Gastrocnemius medialis (tissue), 4 donors: ENCODE measurements at regions not wholly inside any gene's neighbourhood (a gene's known extent, or its start where the extent isn't known, plus 50 kb on each side); places are given as distances from the start of the nearest gene placed in this dataset.

Experiments
- CTCF ChIP-seq, 5 experiments: fragments of 450-650 bp in 3 of 5; fragments of 200-600 bp in 2 of 5; sonication (generic) in 2 of 5; IDR thresholded peaks in 4 of 5; conservative IDR thresholded peaks in 1 of 5; 1 replicate in 4 of 5; 2 replicates in 1 of 5; pipeline ENCODE4 v1.5.1; 2016 to 2019; ENCODE audit warnings: antibody characterized with exemption in 5 of 5, mild to moderate bottlenecking in 3 of 5, moderate library complexity in 3 of 5
- POLR2A ChIP-seq, 2 donors: fragments of 450-650 bp; IDR thresholded peaks; one replicate each; pipeline ENCODE4 v1.6.1; 2017; ENCODE audit warnings: antibody characterized with exemption in 2 of 2, mild to moderate bottlenecking in 2 of 2, moderate library complexity in 2 of 2

GRCh38 chr7:34342387-34342786, 315.6 kb upstream of the NPSR1 start:
- no peak for TF ChIP-seq CTCF (IDR thresholded peaks at IDR 0.05 in 4 of 5, conservative IDR thresholded peaks at IDR 0.05 in 1 of 5)
- TF ChIP-seq POLR2A (IDR thresholded peaks at IDR 0.05) = no peak
